ENCODE measurements at regions not wholly inside any gene's neighbourhood (a gene's known extent, or its start where the extent isn't known, plus 50 kb on each side); places are given as distances from the start of the nearest gene placed in this dataset.
"Not testable (repeated sequence)": the region's sequence is repeated elsewhere in the genome, so short reads cannot be mapped to it uniquely, and the experiment has no call there.

DNA sequence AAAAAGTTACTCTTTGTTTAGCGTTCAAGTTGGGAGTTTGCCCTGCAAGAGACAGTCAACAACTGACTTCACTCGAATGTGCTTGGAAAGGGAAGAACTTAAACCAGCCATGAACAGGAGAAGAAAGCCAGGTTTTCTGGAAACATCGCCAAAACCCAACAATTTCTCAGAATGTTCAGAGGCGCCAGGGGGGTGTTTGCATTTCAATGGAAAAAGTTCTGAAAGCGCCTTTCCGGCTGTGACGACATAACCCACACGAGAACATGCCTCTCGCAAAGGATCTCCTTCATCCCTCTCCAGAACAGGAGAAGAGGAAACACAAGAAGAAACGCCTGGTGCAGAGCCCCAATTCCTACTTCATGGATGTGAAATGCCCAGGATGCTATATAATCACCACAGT is 78.1 kb upstream of the ADGRA3 start:
- Histone ChIP-seq H3K27ac (peak overlapping the region in 1 of 2 donors; percentile 17), H3K9me3 (no peaks in the 10 kb centered on the region), H3K4me1 (ENCODE audit: control insufficient read depth in 1 of 2, low read depth in 2 of 2) (peaks cover 8 to 9% of the 10 kb centered on the region in 2 donors), H3K4me3 (peak overlapping the region; percentile 29), H3K36me3 (no peaks in the 10 kb centered on the region), H3K27me3 (replicated peaks; ENCODE audit: insufficient read depth) (no peaks in the 10 kb centered on the region)
- TF ChIP-seq, protein P1, sequence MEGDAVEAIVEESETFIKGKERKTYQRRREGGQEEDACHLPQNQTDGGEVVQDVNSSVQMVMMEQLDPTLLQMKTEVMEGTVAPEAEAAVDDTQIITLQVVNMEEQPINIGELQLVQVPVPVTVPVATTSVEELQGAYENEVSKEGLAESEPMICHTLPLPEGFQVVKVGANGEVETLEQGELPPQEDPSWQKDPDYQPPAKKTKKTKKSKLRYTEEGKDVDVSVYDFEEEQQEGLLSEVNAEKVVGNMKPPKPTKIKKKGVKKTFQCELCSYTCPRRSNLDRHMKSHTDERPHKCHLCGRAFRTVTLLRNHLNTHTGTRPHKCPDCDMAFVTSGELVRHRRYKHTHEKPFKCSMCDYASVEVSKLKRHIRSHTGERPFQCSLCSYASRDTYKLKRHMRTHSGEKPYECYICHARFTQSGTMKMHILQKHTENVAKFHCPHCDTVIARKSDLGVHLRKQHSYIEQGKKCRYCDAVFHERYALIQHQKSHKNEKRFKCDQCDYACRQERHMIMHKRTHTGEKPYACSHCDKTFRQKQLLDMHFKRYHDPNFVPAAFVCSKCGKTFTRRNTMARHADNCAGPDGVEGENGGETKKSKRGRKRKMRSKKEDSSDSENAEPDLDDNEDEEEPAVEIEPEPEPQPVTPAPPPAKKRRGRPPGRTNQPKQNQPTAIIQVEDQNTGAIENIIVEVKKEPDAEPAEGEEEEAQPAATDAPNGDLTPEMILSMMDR (IDR thresholded peaks at IDR 0.05), result no peak
- ATAC-seq (ENCODE audit: insufficient number of reproducible peaks, low FRiP score, low read depth) (no peak), DNase-seq (ENCODE audit: low spot score) (no peak)

GRCh38 chr4:22595684-22596083 is 79.8 kb upstream of the ADGRA3 start:
- Histone ChIP-seq H3K4me1 (ENCODE audit: control insufficient read depth in 1 of 2, low read depth in 2 of 2) (peaks cover 8 to 9% of the 10 kb centered on the region in 2 donors), H3K27me3 (replicated peaks; ENCODE audit: insufficient read depth) (no peaks in the 10 kb centered on the region), H3K27ac (no peak overlapping the region), H3K4me3 (no peak overlapping the region), H3K9me3 (no peaks in the 10 kb centered on the region), H3K36me3 (no peaks in the 10 kb centered on the region)
- TF ChIP-seq, protein P1 (IDR thresholded peaks at IDR 0.05), result no peak
- DNase-seq (ENCODE audit: low spot score) (no peak), ATAC-seq (ENCODE audit: insufficient number of reproducible peaks, low FRiP score, low read depth) (no peak)

GRCh38 chr4:22596409-22596808 is 80.5 kb upstream of the ADGRA3 start:
- Histone ChIP-seq H3K9me3 (no peaks in the 10 kb centered on the region), H3K4me1 (ENCODE audit: control insufficient read depth in 1 of 2, low read depth in 2 of 2) (peaks cover 8 to 9% of the 10 kb centered on the region in 2 donors), H3K27ac (peak overlapping the region in 1 of 2 donors; percentile 14), H3K4me3 (no peak overlapping the region), H3K27me3 (replicated peaks; ENCODE audit: insufficient read depth) (no peaks in the 10 kb centered on the region), H3K36me3 (no peaks in the 10 kb centered on the region)
- DNase-seq (ENCODE audit: low spot score), result no peak
- TF ChIP-seq, protein P1 (IDR thresholded peaks at IDR 0.05), result no peak
- ATAC-seq (ENCODE audit: insufficient number of reproducible peaks, low FRiP score, low read depth), result no peak

- no peak for ATAC-seq (ENCODE audit: insufficient number of reproducible peaks, low FRiP score, low read depth)
- no peaks in the 10 kb centered on the region for H3K9me3 ChIP-seq
- H3K4me3 ChIP-seq, result no peak overlapping the region
- no peaks in the 10 kb centered on the region for H3K36me3 ChIP-seq
- H3K27ac ChIP-seq, result no peak overlapping the region
- H3K27me3 ChIP-seq (replicated peaks; ENCODE audit: insufficient read depth), result no peaks in the 10 kb centered on the region
- TF ChIP-seq, protein P1 (IDR thresholded peaks at IDR 0.05), result no peak
- peaks cover 8 to 9% of the 10 kb centered on the region in 2 donors for H3K4me1 ChIP-seq (ENCODE audit: control insufficient read depth in 1 of 2, low read depth in 2 of 2)
- no peak for DNase-seq (ENCODE audit: low spot score)
These were observed 81.6 kb upstream of the ADGRA3 start for GRCh38 chr4:22597471-22597870.

DNA sequence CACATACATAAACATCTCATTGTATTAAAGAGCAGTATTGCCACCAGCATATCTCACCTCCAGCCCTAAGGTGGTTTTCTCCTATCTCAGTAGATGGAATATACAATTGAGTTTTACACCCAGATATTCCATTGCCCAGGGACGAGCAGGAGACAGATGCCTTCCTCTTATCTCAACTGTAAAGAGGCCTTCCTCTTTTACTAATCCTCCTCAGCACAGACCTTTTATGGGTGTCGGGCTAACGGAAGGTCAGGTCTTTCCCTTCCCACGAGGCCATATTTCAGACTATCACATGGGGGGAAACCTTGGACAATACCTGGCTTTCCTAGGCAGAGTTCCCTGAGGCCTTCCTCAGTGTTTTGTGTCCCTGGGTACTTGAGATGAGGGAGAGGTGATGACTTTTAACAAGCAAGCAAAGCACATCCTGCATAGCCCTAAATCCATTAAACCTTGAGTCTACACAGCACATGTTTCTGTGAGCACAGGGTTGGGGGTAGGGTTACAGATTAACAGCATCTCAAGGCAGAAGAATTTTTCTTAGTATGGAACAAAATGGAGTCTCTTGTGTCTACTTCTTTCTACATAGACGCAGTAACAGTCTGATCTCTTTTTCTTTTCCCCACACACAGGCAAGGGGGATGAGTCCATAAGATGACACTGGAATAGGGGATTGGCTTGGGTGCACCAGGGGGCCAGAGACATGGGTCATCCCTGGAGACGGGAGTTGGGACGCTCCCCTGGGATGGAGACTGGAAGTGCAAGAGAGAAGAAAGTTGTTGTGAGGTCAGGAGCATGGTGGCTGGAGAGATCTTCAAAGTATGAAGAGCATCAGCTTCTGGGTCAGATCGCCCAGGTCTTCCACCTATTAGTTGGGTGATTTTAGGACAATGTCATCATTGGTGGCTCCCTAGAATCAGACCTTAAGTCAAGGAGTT is 82.5 kb upstream of the ADGRA3 start:
- DNase-seq (ENCODE audit: low spot score); H3K27ac ChIP-seq; ATAC-seq (ENCODE audit: insufficient number of reproducible peaks, low FRiP score, low read depth); H3K36me3 ChIP-seq; H3K9me3 ChIP-seq; H3K4me3 ChIP-seq; H3K27me3 ChIP-seq (replicated peaks; ENCODE audit: insufficient read depth); H3K4me1 ChIP-seq (ENCODE audit: control insufficient read depth in 1 of 2, low read depth in 2 of 2): not testable (repeated sequence)

DNA sequence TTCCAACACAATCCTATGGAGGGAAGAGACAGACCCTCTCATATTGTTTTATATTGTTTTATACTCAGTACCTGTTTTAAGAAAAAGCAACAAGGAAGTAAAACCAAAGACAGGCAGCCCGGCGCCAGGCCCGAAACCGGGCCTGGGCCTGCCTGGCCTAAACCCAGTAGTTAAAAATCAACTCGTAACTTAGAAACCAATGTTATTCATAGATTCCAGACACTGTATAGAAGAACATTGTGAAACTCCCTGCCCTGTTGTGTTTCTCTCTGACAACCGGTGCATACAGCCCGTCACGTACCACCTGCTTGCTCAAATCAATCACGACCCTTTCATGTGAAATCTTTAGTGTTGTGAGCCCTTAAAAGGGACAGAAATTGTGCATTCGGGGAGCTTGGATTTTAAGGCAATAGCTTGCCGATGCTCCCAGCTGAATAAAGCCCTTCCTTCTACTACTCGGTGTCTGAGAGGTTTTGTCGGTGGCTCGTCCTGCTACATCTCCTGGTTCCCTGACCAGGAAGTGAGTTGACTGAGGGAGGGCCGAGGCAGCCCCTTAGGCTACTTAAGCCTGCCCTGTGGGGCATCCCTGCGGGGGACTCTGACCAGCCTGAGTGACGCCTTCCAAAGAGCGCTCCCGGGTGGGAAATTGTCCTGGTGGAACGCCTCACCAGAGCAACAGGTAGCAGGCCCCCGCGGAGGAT is 83.5 kb upstream of the ADGRA3 start:
- H3K9me3 ChIP-seq; H3K27me3 ChIP-seq (replicated peaks; ENCODE audit: insufficient read depth); DNase-seq (ENCODE audit: low spot score); H3K4me1 ChIP-seq (ENCODE audit: control insufficient read depth in 1 of 2, low read depth in 2 of 2); H3K36me3 ChIP-seq; H3K27ac ChIP-seq; H3K4me3 ChIP-seq; ATAC-seq (ENCODE audit: insufficient number of reproducible peaks, low FRiP score, low read depth): not testable (repeated sequence)

DNA sequence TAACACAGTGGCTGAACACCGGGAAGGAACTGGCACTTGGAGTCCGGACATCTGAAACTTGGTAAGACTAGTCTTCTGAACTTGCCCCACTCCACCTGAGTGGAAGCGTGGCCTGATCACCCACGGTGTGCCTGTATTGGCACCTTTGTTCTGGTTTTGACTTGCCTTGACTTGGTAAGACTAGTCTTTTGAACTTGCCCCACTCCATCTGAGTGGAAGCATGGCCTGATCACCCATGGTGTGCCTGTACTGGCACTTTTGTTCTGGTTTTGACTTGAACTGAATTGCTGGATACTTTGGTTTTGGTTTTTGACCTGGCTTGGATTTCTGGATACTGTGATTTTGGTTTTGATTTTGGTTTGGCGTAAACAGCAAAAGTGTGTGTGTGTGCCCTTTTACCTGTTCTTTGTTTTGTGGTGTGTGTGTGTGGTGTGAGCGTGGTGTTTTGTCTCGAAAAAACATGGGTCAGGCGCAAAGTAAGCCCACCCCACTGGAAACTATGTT is 84.1 kb upstream of the ADGRA3 start:
- DNase-seq (ENCODE audit: low spot score); H3K9me3 ChIP-seq; H3K27ac ChIP-seq; H3K27me3 ChIP-seq (replicated peaks; ENCODE audit: insufficient read depth); H3K4me3 ChIP-seq; H3K36me3 ChIP-seq; ATAC-seq (ENCODE audit: insufficient number of reproducible peaks, low FRiP score, low read depth); H3K4me1 ChIP-seq (ENCODE audit: control insufficient read depth in 1 of 2, low read depth in 2 of 2): not testable (repeated sequence)

GRCh38 chr4:22601638-22602037 is 85.8 kb upstream of the ADGRA3 start:
- not testable (repeated sequence) for H3K36me3 ChIP-seq; H3K4me1 ChIP-seq (ENCODE audit: control insufficient read depth in 1 of 2, low read depth in 2 of 2); H3K27ac ChIP-seq; H3K9me3 ChIP-seq; DNase-seq (ENCODE audit: low spot score); H3K27me3 ChIP-seq (replicated peaks; ENCODE audit: insufficient read depth); H3K4me3 ChIP-seq; ATAC-seq (ENCODE audit: insufficient number of reproducible peaks, low FRiP score, low read depth)
